Adrenal gland (tissue), 9 donors: ENCODE measurements at regions not wholly inside any gene's neighbourhood (a gene's known extent, or its start where the extent isn't known, plus 50 kb on each side); places are given as distances from the start of the nearest gene placed in this dataset.

Source experiments
- DNase-seq, 7 donors: peaks; one replicate each; pipeline ENCODE4 v3.0.0-alpha.2; 2019 to 2020
- H3K27ac ChIP-seq, 5 donors: fragments of 200-600 bp; sonication (generic) in 4 of 5; 1 replicate in 3 of 5; 2 replicates in 2 of 5; pipeline versions ENCODE4 v1.5.1 to v1.8.0; 2016 to 2020; ENCODE audit warnings: mild to moderate bottlenecking in 1 of 5
- H3K27me3 ChIP-seq: fragments of 200-600 bp; 2 replicates; pipeline ENCODE4 v1.8.0; 2021
- H3K36me3 ChIP-seq, 2 donors: fragments of 200-600 bp; replicated peaks in 1 of 2; 1 replicate in 1 of 2; 2 replicates in 1 of 2; pipeline versions ENCODE4 v1.5.1 to v1.8.0; 2018 to 2022
- H3K4me1 ChIP-seq, 2 donors: fragments of 200-600 bp; replicated peaks in 1 of 2; 1 replicate in 1 of 2; 2 replicates in 1 of 2; pipeline versions ENCODE4 v1.5.1 to v1.8.0; 2018 to 2021
- H3K4me3 ChIP-seq, 4 donors: fragments of 200-600 bp; sonication (generic) in 3 of 4; one replicate each; pipeline ENCODE4 v1.5.1; 2016 to 2018
- H3K9me3 ChIP-seq, 3 donors: fragments of 200-600 bp; sonication (generic) in 1 of 3; replicated peaks in 1 of 3; 1 replicate in 2 of 3; 2 replicates in 1 of 3; pipeline versions ENCODE4 v1.5.1 to v1.8.0; 2016 to 2021
- CTCF ChIP-seq, 6 experiments: fragments of 450-650 bp in 4 of 6; fragments of 200-600 bp in 2 of 6; sonication (generic) in 1 of 6; IDR thresholded peaks; 1 replicate in 5 of 6; 2 replicates in 1 of 6; pipeline versions ENCODE4 v1.5.1 to v1.8.0; 2016 to 2021; ENCODE audit warnings: antibody characterized with exemption in 6 of 6, mild to moderate bottlenecking in 2 of 6, moderate library complexity in 1 of 6
- POLR2A ChIP-seq, 2 donors: fragments of 450-650 bp; IDR thresholded peaks; one replicate each; pipeline ENCODE4 v1.6.1; 2017; ENCODE audit warnings: antibody characterized with exemption in 2 of 2, mild to moderate bottlenecking in 2 of 2, moderate library complexity in 1 of 2
- WGBS, 4 donors: extraction: QIAGEN DNeasy Blood & Tissue Kit in 2 of 4; methylation state at CpG; one replicate each; pipeline versions ENCODE4 v1.1.5 to v1.1.7; 2013 to 2017; 5-methylcytosine and 5-hydroxymethylcytosine counted together
- intact Hi-C, 2 donors: fragments of 100-400 bp; cut with DNase I; formaldehyde crosslinking; loops; one replicate each; pipeline versions ENCODE4 v1.14.1 to v1.15.0; 2022 to 2023
- donor health status: healthy with polysubstance abuse.
- donor health status: Bipolar disorder and iron deficiency.
- donor health status: DM: yes; HTN: yes; CAD: no.
- donor health status: DM: no; HTN: no; CAD: no.
- donor health status: DM: no; HTN: no; CAD: no.

- no peak overlapping the region for H3K4me3 ChIP-seq
- intact Hi-C loops, result no loop called here
- no peaks in the 10 kb centered on the region for H3K4me1 ChIP-seq
- TF ChIP-seq CTCF (IDR thresholded peaks at IDR 0.05) (no peak), POLR2A (IDR thresholded peaks at IDR 0.05) (no peak)
- 60 to 73% (median 69%) methylated on average over 1 of the region's 1 CpG for WGBS, 4 donors
- no peaks in the 10 kb centered on the region for H3K27me3 ChIP-seq
- no peaks in the 10 kb centered on the region for H3K9me3 ChIP-seq
- H3K27ac ChIP-seq, result no peak overlapping the region
- DNase-seq, result peak in 1 of 7 donors; percentile 15
- H3K36me3 ChIP-seq, result no peaks in the 10 kb centered on the region
These were observed 96.7 kb downstream of the KBTBD8 start for GRCh38 chr3:67094774-67095173.

GRCh38 chr3:67104388-67104787 is 106.3 kb downstream of the KBTBD8 start:
- no peak overlapping the region for H3K4me3 ChIP-seq
- no peak for DNase-seq
- no peaks in the 10 kb centered on the region for H3K27me3 ChIP-seq
- H3K9me3 ChIP-seq, result no peaks in the 10 kb centered on the region
- no peaks in the 10 kb centered on the region for H3K36me3 ChIP-seq
- intact Hi-C loops, result no loop called here
- TF ChIP-seq CTCF (IDR thresholded peaks at IDR 0.05) (no peak), POLR2A (IDR thresholded peaks at IDR 0.05) (no peak)
- H3K27ac ChIP-seq, result no peak overlapping the region
- H3K4me1 ChIP-seq, result no peaks in the 10 kb centered on the region

GRCh38 chr3:67106874-67107273 is 108.8 kb downstream of the KBTBD8 start:
- TF ChIP-seq CTCF (IDR thresholded peaks at IDR 0.05), result no peak
- Histone ChIP-seq H3K27me3 (no peaks in the 10 kb centered on the region), H3K27ac (no peak overlapping the region), H3K4me3 (no peak overlapping the region), H3K4me1 (no peaks in the 10 kb centered on the region), H3K9me3 (no peaks in the 10 kb centered on the region), H3K36me3 (no peaks in the 10 kb centered on the region)
- no peak for DNase-seq
- intact Hi-C loops, result no loop called here
- WGBS, 4 donors, result 58 to 74% (median 67%) methylated on average over 3 of the region's 3 CpGs

- 30 to 32% (median 31%) methylated on average over 3 of the region's 3 CpGs for WGBS, 4 donors
- intact Hi-C loops, result loop anchor here in 1 of 2 donors (5.0 to 10.0 kb wide), 2 partner anchors 675 to 1773 kb away; no protein-coding TSS in a partner anchor
- Histone ChIP-seq H3K27ac (no peak overlapping the region), H3K27me3 (no peaks in the 10 kb centered on the region), H3K4me3 (no peak overlapping the region), H3K9me3 (no peaks in the 10 kb centered on the region), H3K4me1 (no peaks in the 10 kb centered on the region), H3K36me3 (no peaks in the 10 kb centered on the region)
- DNase-seq, result no peak
- TF ChIP-seq POLR2A (IDR thresholded peaks at IDR 0.05) (no peak), CTCF (IDR thresholded peaks at IDR 0.05) (peak; percentile 40 to 63 (median 52))
These were observed 111.6 kb downstream of the KBTBD8 start for GRCh38 chr3:67109651-67110204.
